HG03354 (cell line): ENCODE measurements at regions not wholly inside any gene's neighbourhood (a gene's known extent, or its start where the extent isn't known, plus 50 kb on each side); places are given as distances from the start of the nearest gene placed in this dataset.

Experiments
- ATAC-seq: cut with Tn5 transposase; IDR thresholded peaks from one replicate; pipeline ENCODE4 v1.9.1; 2021; ENCODE audit warnings: mild to moderate bottlenecking; ENCODE audit not compliant: unreplicated experiment, poor library complexity, severe bottlenecking

- no peak for ATAC-seq
Observed at GRCh38 chr11:115926601-115927000, 422.4 kb upstream of the CADM1 start.

- ATAC-seq: no peak
Observed at GRCh38 chr11:115926138-115926537, 421.9 kb upstream of the CADM1 start.

GRCh38 chr11:115925568-115926090 lies 421.4 kb upstream of the CADM1 start:
- no peak for ATAC-seq

GRCh38 chr11:115924744-115925567 lies 420.7 kb upstream of the CADM1 start:
- peak; percentile 80 for ATAC-seq

GRCh38 chr11:115922876-115923275 lies 418.7 kb upstream of the CADM1 start:
- no peak for ATAC-seq

- no peak for ATAC-seq
Observed at GRCh38 chr11:115921986-115922385, 417.8 kb upstream of the CADM1 start.

GRCh38 chr11:115921540-115921939 lies 417.3 kb upstream of the CADM1 start:
- ATAC-seq: peak; percentile 12

- no peak for ATAC-seq
Observed at GRCh38 chr11:115920841-115921480, 416.7 kb upstream of the CADM1 start.

GRCh38 chr11:115920092-115920461 lies 415.9 kb upstream of the CADM1 start:
- ATAC-seq: peak; percentile 20

GRCh38 chr11:115919341-115920091 lies 415.3 kb upstream of the CADM1 start:
- peak; percentile 62 for ATAC-seq

- no peak for ATAC-seq
Observed at GRCh38 chr11:115918576-115918975, 414.4 kb upstream of the CADM1 start.

- ATAC-seq: no peak
Observed at GRCh38 chr11:115916608-115917007, 412.4 kb upstream of the CADM1 start.

GRCh38 chr11:115912484-115912945 lies 408.3 kb upstream of the CADM1 start:
- ATAC-seq: peak; percentile 55

GRCh38 chr11:115911613-115912346 lies 407.6 kb upstream of the CADM1 start:
- no peak for ATAC-seq

GRCh38 chr11:115910379-115910778 lies 406.2 kb upstream of the CADM1 start:
- ATAC-seq: no peak

- ATAC-seq: no peak
Observed at GRCh38 chr11:115906171-115906570, 402.0 kb upstream of the CADM1 start.

GRCh38 chr11:115905341-115906000 lies 401.3 kb upstream of the CADM1 start:
- ATAC-seq: no peak

GRCh38 chr11:115903179-115903578 lies 399.0 kb upstream of the CADM1 start:
- no peak for ATAC-seq

GRCh38 chr11:115901069-115901468 lies 396.9 kb upstream of the CADM1 start:
- ATAC-seq: no peak
